ENCODE measurements at regions not wholly inside any gene's neighbourhood (a gene's known extent, or its start where the extent isn't known, plus 50 kb on each side); places are given as distances from the start of the nearest gene placed in this dataset.

GRCh38 chr11:28833670-28834069 is 725.5 kb downstream of the METTL15 start:
- TF ChIP-seq CTCF (IDR thresholded peaks at IDR 0.05; ENCODE audit: borderline replicate concordance, control extremely low read depth, extremely low read depth, insufficient read depth, missing control alignments) = no peak
- no peak for DNase-seq (ENCODE audit: low spot score)
- in situ Hi-C loops (cut with MboI; ENCODE audit: low sequenced_read_pairs, unreplicated experiment) = no loop called here

GRCh38 chr11:28833169-28833568 is 725.0 kb downstream of the METTL15 start:
- DNase-seq (ENCODE audit: low spot score) = no peak
- no peak for TF ChIP-seq CTCF (IDR thresholded peaks at IDR 0.05; ENCODE audit: borderline replicate concordance, control extremely low read depth, extremely low read depth, insufficient read depth, missing control alignments)
- in situ Hi-C loops (cut with MboI; ENCODE audit: low sequenced_read_pairs, unreplicated experiment) = no loop called here

GRCh38 chr11:28826807-28827206 is 718.6 kb downstream of the METTL15 start:
- TF ChIP-seq CTCF (IDR thresholded peaks at IDR 0.05; ENCODE audit: borderline replicate concordance, control extremely low read depth, extremely low read depth, insufficient read depth, missing control alignments) = no peak
- DNase-seq (ENCODE audit: low spot score) = no peak
- in situ Hi-C loops (cut with MboI; ENCODE audit: low sequenced_read_pairs, unreplicated experiment) = no loop called here

GRCh38 chr11:28822576-28822975 is 714.4 kb downstream of the METTL15 start:
- no peak for TF ChIP-seq CTCF (IDR thresholded peaks at IDR 0.05; ENCODE audit: borderline replicate concordance, control extremely low read depth, extremely low read depth, insufficient read depth, missing control alignments)
- in situ Hi-C loops (cut with MboI; ENCODE audit: low sequenced_read_pairs, unreplicated experiment) = no loop called here
- DNase-seq (ENCODE audit: low spot score) = no peak

GRCh38 chr11:28820296-28820989 is 712.3 kb downstream of the METTL15 start:
- DNase-seq (ENCODE audit: low spot score) = no peak
- in situ Hi-C loops (cut with MboI; ENCODE audit: low sequenced_read_pairs, unreplicated experiment) = no loop called here

GRCh38 chr11:28819741-28820140 is 711.6 kb downstream of the METTL15 start:
- in situ Hi-C loops (cut with MboI; ENCODE audit: low sequenced_read_pairs, unreplicated experiment) = no loop called here
- TF ChIP-seq CTCF (IDR thresholded peaks at IDR 0.05; ENCODE audit: borderline replicate concordance, control extremely low read depth, extremely low read depth, insufficient read depth, missing control alignments) = no peak
- DNase-seq (ENCODE audit: low spot score) = no peak

More at GRCh38 chr11:28820296-28820989, 712.3 kb downstream of the METTL15 start:
- TF ChIP-seq CTCF (IDR thresholded peaks at IDR 0.05; ENCODE audit: borderline replicate concordance, control extremely low read depth, extremely low read depth, insufficient read depth, missing control alignments) = no peak

All from GM13976 (cell line).